Fibroblast of mammary gland (primary cell): ENCODE measurements at regions not wholly inside any gene's neighbourhood (a gene's known extent, or its start where the extent isn't known, plus 50 kb on each side); places are given as distances from the start of the nearest gene placed in this dataset.
A peak's percentile ranks its signal among the peaks of the same experiment; 100 is the strongest.

ENCODE experiments used
- DNase-seq: peaks from one replicate; pipeline ENCODE4 v3.0.0-alpha.2; 2010; ENCODE audit warnings: low read depth
- H3K4me3 ChIP-seq: 2 replicates; pipeline ENCODE4 v1.5.1; 2011; ENCODE audit warnings: low read depth, mild to moderate bottlenecking, low read length, moderate library complexity; ENCODE audit not compliant: control insufficient read depth
- TF ChIP-seq, protein P1 (sequence below): conservative IDR thresholded peaks from 2 replicates; pipeline ENCODE4 v1.5.1; 2011; ENCODE audit warnings: low read depth, low read length, inconsistent platforms; ENCODE audit not compliant: control insufficient read depth, insufficient read depth

DNA sequence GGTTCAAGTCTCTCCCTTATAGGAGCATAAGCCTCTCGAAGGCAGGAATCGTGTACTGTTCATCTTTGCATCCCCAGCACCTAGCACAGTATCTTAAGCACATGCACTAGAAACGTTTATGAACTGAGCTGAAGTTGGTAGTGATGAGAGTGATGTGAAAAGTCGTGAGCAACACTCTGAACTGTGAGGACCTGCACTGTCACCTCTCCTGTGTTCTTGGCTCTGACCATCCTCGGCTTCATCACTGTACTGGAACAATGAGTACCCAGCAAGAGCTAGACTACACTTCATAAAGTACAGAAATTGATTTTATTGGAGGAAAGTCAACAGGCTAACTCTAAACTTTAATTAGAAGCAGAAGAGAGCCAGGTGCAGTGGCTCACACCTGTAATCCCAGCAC lies 473.6 kb downstream of the BCAT1 start:
- DNase-seq: no peak
- TF ChIP-seq, protein P1, sequence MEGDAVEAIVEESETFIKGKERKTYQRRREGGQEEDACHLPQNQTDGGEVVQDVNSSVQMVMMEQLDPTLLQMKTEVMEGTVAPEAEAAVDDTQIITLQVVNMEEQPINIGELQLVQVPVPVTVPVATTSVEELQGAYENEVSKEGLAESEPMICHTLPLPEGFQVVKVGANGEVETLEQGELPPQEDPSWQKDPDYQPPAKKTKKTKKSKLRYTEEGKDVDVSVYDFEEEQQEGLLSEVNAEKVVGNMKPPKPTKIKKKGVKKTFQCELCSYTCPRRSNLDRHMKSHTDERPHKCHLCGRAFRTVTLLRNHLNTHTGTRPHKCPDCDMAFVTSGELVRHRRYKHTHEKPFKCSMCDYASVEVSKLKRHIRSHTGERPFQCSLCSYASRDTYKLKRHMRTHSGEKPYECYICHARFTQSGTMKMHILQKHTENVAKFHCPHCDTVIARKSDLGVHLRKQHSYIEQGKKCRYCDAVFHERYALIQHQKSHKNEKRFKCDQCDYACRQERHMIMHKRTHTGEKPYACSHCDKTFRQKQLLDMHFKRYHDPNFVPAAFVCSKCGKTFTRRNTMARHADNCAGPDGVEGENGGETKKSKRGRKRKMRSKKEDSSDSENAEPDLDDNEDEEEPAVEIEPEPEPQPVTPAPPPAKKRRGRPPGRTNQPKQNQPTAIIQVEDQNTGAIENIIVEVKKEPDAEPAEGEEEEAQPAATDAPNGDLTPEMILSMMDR: no peak
- no peak overlapping the region for H3K4me3 ChIP-seq

DNA sequence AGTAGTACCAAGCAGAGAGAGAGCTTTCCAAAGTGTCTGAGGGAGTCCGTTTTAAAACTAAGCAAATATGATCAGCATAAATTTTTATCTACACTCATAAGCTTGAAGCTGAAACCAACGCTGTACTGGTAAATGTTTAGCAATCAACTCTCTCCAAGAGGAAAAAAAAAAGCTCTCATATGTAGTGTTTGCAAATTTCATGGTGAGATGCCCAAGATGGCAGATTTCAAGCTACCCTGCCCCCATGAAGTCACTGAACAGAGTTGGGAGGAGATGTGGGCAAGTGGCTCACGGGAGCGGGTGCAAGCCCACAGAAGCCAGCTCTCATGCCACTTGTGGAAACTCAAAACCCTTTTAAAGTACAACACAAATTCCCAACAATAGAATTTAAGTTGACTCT lies 475.8 kb downstream of the BCAT1 start:
- H3K4me3 ChIP-seq: no peak overlapping the region
- TF ChIP-seq, protein P1: no peak
- no peak for DNase-seq

DNA sequence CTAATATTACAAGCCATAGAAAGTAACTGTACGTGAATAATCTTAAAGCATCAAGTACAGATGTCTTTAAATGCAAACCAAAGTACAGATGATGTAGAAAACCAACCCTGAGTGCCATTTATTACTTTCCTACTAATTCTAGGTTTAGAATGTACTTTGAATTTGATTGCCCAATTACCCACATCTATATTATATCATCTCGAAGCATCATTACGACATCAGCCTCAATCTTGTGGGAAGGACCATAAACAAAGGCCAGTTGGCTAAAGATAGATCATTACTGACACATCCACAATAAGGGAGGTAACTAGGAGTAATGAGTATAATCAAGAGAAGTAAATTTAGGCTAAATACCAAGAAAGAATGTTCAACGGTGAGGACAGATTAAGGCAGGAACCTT lies 478.9 kb downstream of the BCAT1 start:
- H3K4me3 ChIP-seq: no peak overlapping the region
- DNase-seq: peak; percentile 72
- TF ChIP-seq, protein P1: no peak

DNA sequence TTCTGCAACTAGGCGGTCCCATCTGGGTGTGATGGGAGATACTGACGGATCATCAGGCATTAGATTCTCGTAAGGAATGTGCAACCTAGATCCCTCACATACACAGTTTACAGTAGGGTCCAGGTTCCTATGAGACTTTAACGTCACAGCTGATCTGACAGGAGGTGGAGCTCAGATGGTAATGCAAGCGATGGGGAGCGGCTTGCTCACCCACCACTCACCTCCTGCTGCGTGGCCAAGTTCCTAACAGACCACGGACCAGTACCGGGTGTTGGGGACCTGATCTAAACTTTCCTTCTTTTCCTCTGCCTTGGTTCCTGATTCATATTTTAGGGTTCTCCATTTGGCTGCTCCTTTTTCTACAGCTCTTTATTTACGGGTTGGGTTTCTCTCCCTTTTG lies 479.8 kb downstream of the BCAT1 start:
- TF ChIP-seq, protein P1: no peak
- H3K4me3 ChIP-seq: no peak overlapping the region
- DNase-seq: no peak

DNA sequence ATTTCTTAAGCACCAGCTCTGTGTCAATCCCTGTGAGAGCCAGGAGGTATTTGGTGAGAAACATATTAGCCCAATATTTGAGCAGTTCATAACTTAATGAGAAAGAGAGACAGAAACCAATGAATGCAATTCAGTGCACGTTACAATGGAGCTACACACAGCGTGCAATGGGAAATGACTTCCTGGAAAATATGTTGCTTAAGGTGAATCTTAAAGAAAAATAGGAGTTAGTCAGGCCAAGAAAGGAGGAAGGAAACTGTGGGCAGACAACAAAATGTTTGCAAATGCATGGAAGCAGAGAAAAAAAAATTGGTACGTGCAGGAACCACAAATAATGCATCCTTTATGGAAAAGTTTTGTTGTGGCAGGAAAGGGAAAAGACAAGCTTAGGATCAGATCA lies 481.7 kb downstream of the BCAT1 start:
- TF ChIP-seq, protein P1: no peak
- DNase-seq: no peak
- H3K4me3 ChIP-seq: no peak overlapping the region

DNA sequence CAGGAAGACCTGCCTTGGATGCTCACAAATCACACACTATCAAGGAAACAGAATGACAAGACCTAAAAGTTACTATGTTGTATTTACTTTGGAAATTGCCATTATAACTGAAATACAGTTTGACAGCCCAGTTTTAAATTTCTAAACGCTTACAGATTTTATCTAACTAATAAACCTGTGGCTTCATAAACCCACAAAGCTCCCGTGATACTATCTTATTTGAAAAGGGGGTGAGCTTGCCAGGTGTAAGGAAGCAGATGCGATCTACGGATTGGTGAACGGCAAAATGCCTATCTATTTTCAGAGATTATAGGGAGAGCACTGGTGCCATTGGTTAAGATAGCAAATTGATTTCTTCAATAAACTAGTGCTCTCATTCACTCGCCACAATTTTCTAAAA lies 485.5 kb downstream of the BCAT1 start:
- no peak overlapping the region for H3K4me3 ChIP-seq
- TF ChIP-seq, protein P1: no peak
- DNase-seq: no peak

DNA sequence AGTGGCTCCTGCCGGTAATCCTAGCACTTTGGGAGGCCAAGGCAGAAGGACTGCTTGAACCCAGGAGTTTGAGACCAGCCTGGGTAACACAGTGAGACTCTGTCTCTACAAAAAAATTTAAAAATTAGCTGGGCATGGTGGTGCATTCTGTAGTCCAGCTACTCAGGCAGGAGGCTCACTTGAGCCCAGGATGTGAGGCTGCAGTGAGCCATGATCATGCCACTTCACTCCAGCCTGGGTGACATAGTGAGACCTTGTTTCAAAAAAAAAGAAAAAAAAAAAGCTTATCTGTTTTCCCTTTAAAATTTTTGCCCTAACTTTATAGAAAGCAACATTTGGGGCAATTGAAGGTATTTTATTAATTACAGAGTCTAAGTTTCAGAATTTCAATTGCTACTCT lies 486.0 kb downstream of the BCAT1 start:
- H3K4me3 ChIP-seq: no peak overlapping the region
- no peak for DNase-seq
- TF ChIP-seq, protein P1: no peak
